ENCODE measurements at regions not wholly inside any gene's neighbourhood (a gene's known extent, or its start where the extent isn't known, plus 50 kb on each side); places are given as distances from the start of the nearest gene placed in this dataset.

DNA sequence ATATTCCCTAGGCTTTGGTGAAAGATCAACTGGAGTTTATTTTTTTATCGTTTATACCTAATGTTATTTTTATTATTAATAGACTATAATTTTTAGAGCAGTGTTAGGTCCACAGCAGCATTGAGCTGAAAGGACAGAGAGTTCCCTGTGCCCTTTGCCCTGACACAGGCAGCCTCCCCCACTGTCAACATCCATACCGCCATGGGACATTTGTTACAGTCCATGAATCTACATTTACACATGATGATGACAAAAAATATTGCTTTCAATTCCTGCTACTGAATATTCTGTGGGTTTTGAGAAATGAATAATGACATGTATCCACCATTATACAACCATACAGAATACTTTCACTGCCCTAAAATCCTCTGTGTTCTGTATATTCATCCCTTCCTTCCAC is 1297.5 kb upstream of the SORCS1 start:
- no peak for TF ChIP-seq EZH2phosphoT487 (IDR thresholded peaks at IDR 0.05; ENCODE audit: borderline replicate concordance)
- TF ChIP-seq, protein P1, sequence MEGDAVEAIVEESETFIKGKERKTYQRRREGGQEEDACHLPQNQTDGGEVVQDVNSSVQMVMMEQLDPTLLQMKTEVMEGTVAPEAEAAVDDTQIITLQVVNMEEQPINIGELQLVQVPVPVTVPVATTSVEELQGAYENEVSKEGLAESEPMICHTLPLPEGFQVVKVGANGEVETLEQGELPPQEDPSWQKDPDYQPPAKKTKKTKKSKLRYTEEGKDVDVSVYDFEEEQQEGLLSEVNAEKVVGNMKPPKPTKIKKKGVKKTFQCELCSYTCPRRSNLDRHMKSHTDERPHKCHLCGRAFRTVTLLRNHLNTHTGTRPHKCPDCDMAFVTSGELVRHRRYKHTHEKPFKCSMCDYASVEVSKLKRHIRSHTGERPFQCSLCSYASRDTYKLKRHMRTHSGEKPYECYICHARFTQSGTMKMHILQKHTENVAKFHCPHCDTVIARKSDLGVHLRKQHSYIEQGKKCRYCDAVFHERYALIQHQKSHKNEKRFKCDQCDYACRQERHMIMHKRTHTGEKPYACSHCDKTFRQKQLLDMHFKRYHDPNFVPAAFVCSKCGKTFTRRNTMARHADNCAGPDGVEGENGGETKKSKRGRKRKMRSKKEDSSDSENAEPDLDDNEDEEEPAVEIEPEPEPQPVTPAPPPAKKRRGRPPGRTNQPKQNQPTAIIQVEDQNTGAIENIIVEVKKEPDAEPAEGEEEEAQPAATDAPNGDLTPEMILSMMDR (IDR thresholded peaks at IDR 0.05 in 2 of 3, conservative IDR thresholded peaks at IDR 0.05 in 1 of 3; ENCODE audit: borderline replicate concordance in 1 of 3, insufficient read depth in 1 of 3, low read depth in 2 of 3, low read length in 2 of 3): no peak
- TF ChIP-seq, protein P2, sequence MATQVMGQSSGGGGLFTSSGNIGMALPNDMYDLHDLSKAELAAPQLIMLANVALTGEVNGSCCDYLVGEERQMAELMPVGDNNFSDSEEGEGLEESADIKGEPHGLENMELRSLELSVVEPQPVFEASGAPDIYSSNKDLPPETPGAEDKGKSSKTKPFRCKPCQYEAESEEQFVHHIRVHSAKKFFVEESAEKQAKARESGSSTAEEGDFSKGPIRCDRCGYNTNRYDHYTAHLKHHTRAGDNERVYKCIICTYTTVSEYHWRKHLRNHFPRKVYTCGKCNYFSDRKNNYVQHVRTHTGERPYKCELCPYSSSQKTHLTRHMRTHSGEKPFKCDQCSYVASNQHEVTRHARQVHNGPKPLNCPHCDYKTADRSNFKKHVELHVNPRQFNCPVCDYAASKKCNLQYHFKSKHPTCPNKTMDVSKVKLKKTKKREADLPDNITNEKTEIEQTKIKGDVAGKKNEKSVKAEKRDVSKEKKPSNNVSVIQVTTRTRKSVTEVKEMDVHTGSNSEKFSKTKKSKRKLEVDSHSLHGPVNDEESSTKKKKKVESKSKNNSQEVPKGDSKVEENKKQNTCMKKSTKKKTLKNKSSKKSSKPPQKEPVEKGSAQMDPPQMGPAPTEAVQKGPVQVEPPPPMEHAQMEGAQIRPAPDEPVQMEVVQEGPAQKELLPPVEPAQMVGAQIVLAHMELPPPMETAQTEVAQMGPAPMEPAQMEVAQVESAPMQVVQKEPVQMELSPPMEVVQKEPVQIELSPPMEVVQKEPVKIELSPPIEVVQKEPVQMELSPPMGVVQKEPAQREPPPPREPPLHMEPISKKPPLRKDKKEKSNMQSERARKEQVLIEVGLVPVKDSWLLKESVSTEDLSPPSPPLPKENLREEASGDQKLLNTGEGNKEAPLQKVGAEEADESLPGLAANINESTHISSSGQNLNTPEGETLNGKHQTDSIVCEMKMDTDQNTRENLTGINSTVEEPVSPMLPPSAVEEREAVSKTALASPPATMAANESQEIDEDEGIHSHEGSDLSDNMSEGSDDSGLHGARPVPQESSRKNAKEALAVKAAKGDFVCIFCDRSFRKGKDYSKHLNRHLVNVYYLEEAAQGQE (IDR thresholded peaks at IDR 0.05; ENCODE audit: low read depth): no peak
- TF ChIP-seq JUND (IDR thresholded peaks at IDR 0.05): no peak
- no peak for TF ChIP-seq POLR2AphosphoS5 (IDR thresholded peaks at IDR 0.05; ENCODE audit: low read depth, low read length)
- no peak for TF ChIP-seq CBX3 (IDR thresholded peaks at IDR 0.05; ENCODE audit: low read depth)
- no peak for TF ChIP-seq EZH2 (IDR thresholded peaks at IDR 0.05)
- no peak for TF ChIP-seq TCF7L2 (IDR thresholded peaks at IDR 0.05; ENCODE audit: borderline replicate concordance, extremely low read depth, insufficient read depth, insufficient read length)
- no peak for TF ChIP-seq EGR1 (IDR thresholded peaks at IDR 0.05; ENCODE audit: low read depth)
- no peak for TF ChIP-seq SIN3A (IDR thresholded peaks at IDR 0.05; ENCODE audit: low read depth)
- TF ChIP-seq POLR2A (IDR thresholded peaks at IDR 0.05; ENCODE audit: borderline replicate concordance, extremely low read depth, insufficient read depth, insufficient read length): no peak

Data from HCT116 (cell line).